HepG2 (cell line): ENCODE measurements at regions not wholly inside any gene's neighbourhood (a gene's known extent, or its start where the extent isn't known, plus 50 kb on each side); places are given as distances from the start of the nearest gene placed in this dataset.

Experiments
- ARNT ChIP-seq: fragments of 450-650 bp; IDR thresholded peaks from 2 replicates; pipeline ENCODE4 v1.6.1; 2017
- BCL6 ChIP-seq: IDR thresholded peaks from 2 replicates; pipeline ENCODE4 v1.6.1; 2016; ENCODE audit warnings: missing genetic modification reagents, missing compliant biosample characterization
- DBP ChIP-seq: sonication (generic); formaldehyde crosslinking; IDR thresholded peaks from 2 replicates; pipeline ENCODE4 v1.4.0; 2020; ENCODE audit warnings: missing genetic modification reagents; ENCODE audit errors: not compliant biosample characterization
- ELF1 ChIP-seq: sonication (generic); formaldehyde crosslinking; IDR thresholded peaks from 2 replicates; pipeline ENCODE4 v1.4.0; 2020; ENCODE audit warnings: missing genetic modification reagents
- GZF1 ChIP-seq: sonication (generic); formaldehyde crosslinking; IDR thresholded peaks from 2 replicates; pipeline ENCODE4 v1.5.1; 2020; ENCODE audit warnings: mild to moderate bottlenecking, missing genetic modification reagents
- HMG20A ChIP-seq: IDR thresholded peaks from 2 replicates; pipeline ENCODE4 v1.6.1; 2016; ENCODE audit warnings: borderline replicate concordance
- KAT2B ChIP-seq: fragments of 150-350 bp; IDR thresholded peaks from 2 replicates; pipeline ENCODE4 v1.6.1; 2014; ENCODE audit warnings: low read depth, low read length, borderline replicate concordance
- KDM4B ChIP-seq: sonication (generic); formaldehyde crosslinking; IDR thresholded peaks from 2 replicates; pipeline ENCODE4 v1.4.0; 2020; ENCODE audit warnings: missing genetic modification reagents
- KDM6A ChIP-seq: IDR thresholded peaks from 2 replicates; pipeline ENCODE4 v1.6.1; 2016; ENCODE audit warnings: low read depth
- NCOA1 ChIP-seq: sonication (generic); formaldehyde crosslinking; IDR thresholded peaks from 2 replicates; pipeline ENCODE4 v1.9.0; 2021; ENCODE audit warnings: missing genetic modification reagents
- NFE2 ChIP-seq: sonication (generic); formaldehyde crosslinking; IDR thresholded peaks from 2 replicates; pipeline ENCODE4 v1.4.0; 2020; ENCODE audit warnings: missing genetic modification reagents
- NFKBIZ ChIP-seq: IDR thresholded peaks from 2 replicates; pipeline ENCODE4 v1.6.1; 2018; ENCODE audit warnings: missing genetic modification reagents, missing compliant biosample characterization
- PITX1 ChIP-seq: sonication (generic); formaldehyde crosslinking; IDR thresholded peaks from 2 replicates; pipeline ENCODE4 v1.5.1; 2020; ENCODE audit warnings: mild to moderate bottlenecking, missing genetic modification reagents
- RAD21 ChIP-seq: fragments of 450-650 bp; formaldehyde crosslinking; IDR thresholded peaks from 2 replicates; pipeline ENCODE4 v1.5.0; 2020; ENCODE audit warnings: mild to moderate bottlenecking
- RBM39 ChIP-seq: fragments of 200-400 bp; formaldehyde crosslinking; IDR thresholded peaks from one replicate; pipeline ENCODE4 v1.6.1; 2018; ENCODE audit warnings: antibody characterized with exemption, mild to moderate bottlenecking, low read depth, low read length; ENCODE audit not compliant: poor library complexity, severe bottlenecking
- RCOR2 ChIP-seq: IDR thresholded peaks from 2 replicates; pipeline ENCODE4 v1.6.1; 2016; ENCODE audit warnings: missing biosample characterization, missing genetic modification reagents
- SMYD3 ChIP-seq: sonication (generic); formaldehyde crosslinking; IDR thresholded peaks from 2 replicates; pipeline ENCODE4 v1.8.1; 2023; ENCODE audit warnings: mild to moderate bottlenecking, missing genetic modification reagents
- SP4 ChIP-seq: sonication (generic); formaldehyde crosslinking; IDR thresholded peaks from 2 replicates; pipeline ENCODE4 v1.8.1; 2023; ENCODE audit warnings: mild to moderate bottlenecking, missing genetic modification reagents
- ZBTB46 ChIP-seq: sonication (generic); formaldehyde crosslinking; IDR thresholded peaks from 2 replicates; pipeline ENCODE4 v1.4.0; 2020; ENCODE audit warnings: mild to moderate bottlenecking, missing genetic modification reagents, borderline replicate concordance
- ZFP90 ChIP-seq: sonication (generic); formaldehyde crosslinking; IDR thresholded peaks from 2 replicates; pipeline ENCODE4 v1.8.0; 2022; ENCODE audit warnings: missing genetic modification reagents, mild to moderate bottlenecking, inconsistent platforms, borderline replicate concordance
- ZNF256 ChIP-seq: sonication (generic); formaldehyde crosslinking; conservative IDR thresholded peaks from 2 replicates; pipeline ENCODE4 v1.4.0; 2020; ENCODE audit warnings: missing genetic modification reagents
- ZNF292 ChIP-seq: sonication (generic); formaldehyde crosslinking; IDR thresholded peaks from 2 replicates; pipeline ENCODE4 v1.8.1; 2022; ENCODE audit warnings: mild to moderate bottlenecking, low read depth, missing genetic modification reagents, borderline replicate concordance
- ZNF543 ChIP-seq: sonication (generic); formaldehyde crosslinking; IDR thresholded peaks from 2 replicates; pipeline ENCODE4 v1.4.0; 2020; ENCODE audit warnings: mild to moderate bottlenecking, missing genetic modification reagents
- ZNF577 ChIP-seq: sonication (generic); formaldehyde crosslinking; IDR thresholded peaks from 2 replicates; pipeline ENCODE4 v1.4.0; 2020; ENCODE audit warnings: mild to moderate bottlenecking, low read depth, missing genetic modification reagents, borderline replicate concordance
- ZNF598 ChIP-seq: sonication (generic); formaldehyde crosslinking; IDR thresholded peaks from 2 replicates; pipeline ENCODE4 v1.5.1; 2020; ENCODE audit warnings: mild to moderate bottlenecking, missing genetic modification reagents, borderline replicate concordance
- TF ChIP-seq, protein P1 (sequence below): sonication (generic); formaldehyde crosslinking; IDR thresholded peaks from 2 replicates; pipeline ENCODE4 v1.5.0; 2020; ENCODE audit warnings: missing genetic modification reagents
- TF ChIP-seq, protein P2 (sequence below): sonication (generic); formaldehyde crosslinking; IDR thresholded peaks from 2 replicates; pipeline ENCODE4 v1.8.1; 2023; ENCODE audit warnings: mild to moderate bottlenecking, moderate library complexity, missing genetic modification reagents

DNA sequence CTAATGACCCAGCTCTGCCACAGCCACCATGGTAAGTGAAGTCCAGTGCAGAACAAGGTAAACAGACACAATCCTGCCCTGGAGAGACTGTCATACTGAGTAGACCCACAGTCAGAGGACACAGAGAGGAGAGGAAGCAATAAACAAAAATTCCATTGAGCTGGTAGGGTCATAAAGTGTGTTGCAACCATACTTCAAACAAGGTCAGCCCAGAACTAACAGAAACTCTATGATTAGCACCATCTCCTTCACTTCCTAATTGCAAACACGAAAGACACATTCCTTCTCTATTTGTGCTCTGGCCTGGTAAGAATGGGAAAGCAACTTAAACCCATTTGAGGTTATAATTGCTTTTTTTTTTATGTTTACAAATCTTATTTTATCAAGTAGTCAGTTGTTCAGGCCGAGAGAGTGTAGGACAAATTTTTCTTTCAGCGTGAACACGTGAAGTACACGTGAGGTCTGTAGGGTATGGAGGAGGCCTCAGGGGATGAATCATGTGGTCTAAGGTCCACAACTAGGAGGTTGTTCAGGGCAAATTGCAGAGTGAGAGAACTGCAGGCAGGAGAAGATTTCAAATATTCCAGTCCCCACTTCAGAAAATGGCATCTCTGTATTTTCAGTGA is 71.4 kb upstream of the GLS start (continued):
- TF ChIP-seq ELF1 (CRISPR knock-in tag) (peak; percentile 65), ZFP90 (peak; percentile 90), NFE2 (CRISPR knock-in tag) (no peak), ZNF292 (CRISPR knock-in tag) (peak; percentile 96), SP4 (CRISPR knock-in tag) (peak; percentile 67), ZBTB46 (no peak), ZNF598 (no peak), RCOR2 (CRISPR knock-in tag) (peak; percentile 82; the same call in 1 of the 2 replicates), DBP (CRISPR knock-in tag) (no peak), NFKBIZ (CRISPR knock-in tag) (peak; percentile 96), SMYD3 (CRISPR knock-in tag) (no peak; the same call in 1 of the 2 replicates), RAD21 (CRISPR knock-in tag) (peak; percentile 6), KDM4B (CRISPR knock-in tag) (no peak; the same call in 1 of the 2 replicates), RBM39 (no peak), ZNF543 (CRISPR knock-in tag) (peak; percentile 92), KAT2B (no peak), GZF1 (no peak), ARNT (no peak), KDM6A (CRISPR knock-in tag) (peak; percentile 76), NCOA1 (peak; percentile 91; the same call in 1 of the 2 replicates), PITX1 (peak; percentile 87), BCL6 (CRISPR knock-in tag) (peak; percentile 84), HMG20A (CRISPR knock-in tag) (peak; percentile 91), ZNF577 (0 out of 2 replicates have a peak, but pooled peaks have one; percentile 54), ZNF256 (CRISPR knock-in tag) (0 out of 2 replicates have a peak, but pooled peaks have one; percentile 50)
- TF ChIP-seq, protein P1, sequence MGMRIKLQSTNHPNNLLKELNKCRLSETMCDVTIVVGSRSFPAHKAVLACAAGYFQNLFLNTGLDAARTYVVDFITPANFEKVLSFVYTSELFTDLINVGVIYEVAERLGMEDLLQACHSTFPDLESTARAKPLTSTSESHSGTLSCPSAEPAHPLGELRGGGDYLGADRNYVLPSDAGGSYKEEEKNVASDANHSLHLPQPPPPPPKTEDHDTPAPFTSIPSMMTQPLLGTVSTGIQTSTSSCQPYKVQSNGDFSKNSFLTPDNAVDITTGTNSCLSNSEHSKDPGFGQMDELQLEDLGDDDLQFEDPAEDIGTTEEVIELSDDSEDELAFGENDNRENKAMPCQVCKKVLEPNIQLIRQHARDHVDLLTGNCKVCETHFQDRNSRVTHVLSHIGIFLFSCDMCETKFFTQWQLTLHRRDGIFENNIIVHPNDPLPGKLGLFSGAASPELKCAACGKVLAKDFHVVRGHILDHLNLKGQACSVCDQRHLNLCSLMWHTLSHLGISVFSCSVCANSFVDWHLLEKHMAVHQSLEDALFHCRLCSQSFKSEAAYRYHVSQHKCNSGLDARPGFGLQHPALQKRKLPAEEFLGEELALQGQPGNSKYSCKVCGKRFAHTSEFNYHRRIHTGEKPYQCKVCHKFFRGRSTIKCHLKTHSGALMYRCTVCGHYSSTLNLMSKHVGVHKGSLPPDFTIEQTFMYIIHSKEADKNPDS: peak; percentile 95
- TF ChIP-seq, protein P2, sequence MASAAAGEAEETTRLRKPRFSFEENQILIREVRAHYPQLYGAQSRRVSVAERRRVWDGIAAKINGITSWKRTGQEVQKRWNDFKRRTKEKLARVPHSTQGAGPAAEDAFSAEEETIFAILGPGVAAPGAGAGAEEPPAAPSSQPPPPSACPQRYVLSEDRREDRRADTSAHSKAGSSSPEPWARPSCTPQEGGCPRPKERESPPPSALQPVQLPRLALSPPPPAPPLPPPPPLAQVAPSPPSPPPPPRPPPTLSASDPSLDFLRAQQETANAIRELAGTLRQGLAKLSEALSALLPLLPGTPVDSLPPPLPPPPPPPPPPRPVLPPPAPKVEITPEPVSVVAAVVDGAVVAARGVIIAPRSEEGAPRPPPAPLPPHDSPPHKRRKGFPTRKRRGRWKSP: peak; percentile 92; the same call in 1 of the 2 replicates
